ENCODE measurements at regions not wholly inside any gene's neighbourhood (a gene's known extent, or its start where the extent isn't known, plus 50 kb on each side); places are given as distances from the start of the nearest gene placed in this dataset.

DNA sequence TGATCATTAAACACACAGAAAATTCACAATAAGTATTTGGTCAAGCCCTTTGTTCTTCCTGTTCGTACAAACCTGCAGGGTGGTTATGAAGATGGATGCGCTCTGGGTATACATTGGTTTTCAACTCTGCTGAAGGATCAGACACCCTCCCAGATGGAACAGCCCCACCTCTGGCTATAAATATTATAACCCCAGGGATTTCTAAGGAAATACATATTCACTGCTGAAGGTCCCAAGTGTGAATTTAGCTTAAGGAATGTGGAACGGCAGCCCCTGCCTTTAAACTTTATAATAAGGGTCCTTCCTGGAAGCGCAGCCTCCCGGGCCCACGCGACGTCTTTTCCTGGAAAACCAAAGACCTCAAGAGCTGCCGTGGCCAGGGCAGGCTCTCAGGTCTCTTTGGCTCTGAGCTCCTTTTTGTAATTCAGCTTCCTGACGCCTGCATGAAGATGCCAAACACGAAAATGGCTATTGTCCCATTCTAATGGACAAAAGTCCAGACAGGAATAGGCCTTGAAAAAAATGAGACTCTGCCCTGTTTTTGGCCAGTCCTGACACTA lies 172.4 kb upstream of the SSTR4 start:
- DNase-seq, result no peak

DNA sequence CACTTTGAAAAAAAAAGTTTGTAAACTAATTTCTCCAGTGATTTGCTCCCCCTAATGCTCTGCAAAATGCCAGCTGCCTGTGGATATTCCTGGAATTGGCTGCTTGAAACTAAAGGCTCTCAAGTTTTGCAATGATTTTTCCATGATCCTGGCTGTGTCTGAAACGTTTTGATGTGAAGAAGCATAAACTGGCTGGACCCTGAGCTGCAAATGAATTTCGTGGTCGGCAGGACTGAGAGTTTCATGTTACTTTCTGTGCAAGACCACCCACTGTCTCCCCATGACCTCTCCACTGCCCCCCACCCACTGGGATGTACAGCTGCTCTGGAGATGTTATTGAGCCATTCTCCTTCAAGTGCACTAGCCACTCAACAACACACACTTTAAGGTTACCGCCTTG lies 171.3 kb upstream of the SSTR4 start:
- no peak for DNase-seq

DNA sequence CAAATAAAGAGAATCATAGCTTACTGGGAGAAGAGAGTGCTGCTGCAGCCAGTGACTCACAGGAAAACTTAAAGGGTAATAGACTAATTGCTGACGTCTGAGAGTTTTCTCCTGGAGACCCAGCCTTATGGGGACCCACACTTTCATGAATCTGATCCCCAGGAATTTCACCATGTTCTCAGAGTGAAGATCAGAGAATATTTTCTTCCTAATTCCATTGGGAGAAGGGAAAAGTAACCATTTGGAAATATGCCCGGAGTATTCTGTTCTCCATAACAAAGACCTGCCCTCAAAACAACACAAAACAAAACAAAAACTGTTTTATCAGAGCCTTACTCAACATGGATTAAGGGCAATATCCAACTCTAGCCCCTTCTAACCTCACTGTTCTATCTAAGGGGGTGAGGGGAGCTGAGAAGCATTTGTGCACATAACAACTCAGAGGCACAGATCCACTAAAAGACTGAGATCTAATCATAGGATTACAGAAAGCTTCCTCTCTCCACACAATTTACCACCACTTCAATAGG lies 168.2 kb upstream of the SSTR4 start:
- no peak for DNase-seq

DNA sequence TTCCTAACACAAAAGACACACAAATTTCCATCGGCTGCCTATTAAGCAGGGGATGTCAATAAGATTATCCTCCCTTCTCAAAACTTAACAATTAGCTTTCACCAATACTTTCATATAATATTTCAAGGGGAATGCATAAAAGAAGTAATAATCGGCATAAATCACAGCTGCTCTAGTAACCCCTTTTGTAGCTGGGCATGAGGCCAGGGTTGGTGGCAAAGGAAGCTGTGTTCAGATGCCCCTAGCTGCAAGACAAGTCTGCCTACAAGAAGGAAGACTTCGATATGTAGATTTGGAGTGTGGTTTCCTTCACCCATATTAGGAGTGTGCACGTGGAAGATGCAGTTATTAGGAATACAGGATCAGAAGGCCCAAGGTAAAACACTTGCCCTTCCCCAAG lies 156.9 kb upstream of the SSTR4 start:
- DNase-seq, result no peak

DNA sequence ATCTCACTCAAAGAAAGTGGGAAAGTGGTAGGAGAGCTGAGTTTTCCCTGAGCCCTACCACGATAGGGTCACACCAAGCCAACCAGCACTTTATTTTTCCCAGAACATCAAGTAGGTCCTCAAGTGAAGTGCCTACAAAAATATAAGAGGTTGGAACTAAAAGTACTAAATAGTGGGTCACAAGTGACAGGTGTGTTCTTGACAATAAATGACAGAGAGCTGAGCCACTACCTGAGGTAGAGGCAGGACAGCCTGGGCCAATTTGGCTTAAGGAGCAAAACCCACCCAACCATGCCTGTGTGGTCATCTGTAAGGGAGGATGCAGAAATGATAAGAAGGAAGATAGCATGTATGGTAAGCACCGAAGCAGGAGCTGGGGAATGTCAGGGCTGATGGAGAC lies 154.8 kb upstream of the SSTR4 start:
- DNase-seq, result no peak

DNA sequence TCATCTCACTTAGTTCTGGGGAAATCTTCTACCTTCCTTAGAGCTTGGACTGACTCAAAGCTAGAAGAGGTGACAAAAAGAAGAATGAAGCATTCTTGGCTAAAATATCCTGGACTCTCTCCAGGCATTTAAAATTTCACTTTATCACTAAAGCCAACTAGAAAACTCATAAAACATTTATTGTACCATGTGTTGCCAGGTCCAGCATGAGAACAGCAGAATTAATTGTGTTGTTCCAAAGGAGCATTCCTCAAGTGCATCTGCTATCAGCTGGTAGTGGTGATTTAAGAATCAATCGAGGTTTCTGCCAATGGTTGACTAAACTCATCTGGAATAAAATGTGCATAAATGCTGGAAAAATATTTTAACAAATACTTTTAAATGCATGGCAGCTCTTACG lies 147.3 kb upstream of the SSTR4 start:
- DNase-seq, result no peak

DNA sequence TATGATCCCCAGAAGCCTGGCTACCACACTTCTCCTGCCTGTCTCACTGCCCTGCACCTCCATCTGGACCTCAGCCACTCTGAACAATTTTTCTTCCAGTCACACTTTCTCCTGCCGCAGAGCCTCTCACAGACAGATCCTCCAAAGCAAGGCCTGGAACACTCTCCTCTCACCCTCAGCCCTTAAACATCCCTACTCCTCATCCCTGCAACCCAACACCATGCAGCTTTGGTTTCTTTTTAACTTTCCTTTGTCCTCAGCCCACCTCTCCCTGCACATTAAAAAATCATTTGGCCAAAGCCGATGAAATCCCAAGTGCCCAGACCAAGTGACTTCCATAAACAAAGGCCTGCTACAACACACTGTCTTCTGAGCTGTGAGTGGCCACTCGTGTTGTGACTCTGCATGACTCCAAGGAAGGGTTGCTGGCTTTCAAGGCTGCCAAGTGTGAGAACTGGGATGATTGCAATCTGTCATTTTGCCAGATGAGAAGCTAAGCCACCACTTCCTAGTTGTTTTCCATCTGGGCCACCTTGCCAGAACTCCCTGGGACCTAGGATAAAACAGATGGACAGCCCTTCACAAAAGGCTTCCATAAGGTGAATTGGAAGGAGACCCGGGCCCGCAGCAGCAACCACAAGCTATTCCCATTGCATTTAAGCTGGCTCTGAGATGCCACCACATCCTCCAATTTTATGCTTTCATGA lies 144.4 kb upstream of the SSTR4 start:
- no peak for DNase-seq

DNA sequence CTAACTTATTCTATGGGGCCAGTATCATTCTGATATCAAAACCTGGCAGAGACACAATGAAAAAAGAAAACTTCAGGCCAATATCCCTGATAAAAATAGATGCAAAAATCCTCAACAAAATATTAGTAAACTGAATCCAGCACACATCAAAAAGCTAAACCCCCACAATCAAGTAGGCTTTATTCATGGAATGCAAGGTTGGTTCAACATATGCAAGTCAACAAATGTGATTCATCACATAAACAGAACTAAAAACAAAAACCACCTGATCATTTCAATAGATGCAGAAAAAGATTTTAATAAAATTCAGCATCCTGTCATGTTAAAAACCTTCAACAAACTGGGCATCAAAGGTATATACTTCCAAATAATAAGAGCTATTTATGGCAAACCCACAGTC lies 133.9 kb upstream of the SSTR4 start:
- no peak for DNase-seq

DNA sequence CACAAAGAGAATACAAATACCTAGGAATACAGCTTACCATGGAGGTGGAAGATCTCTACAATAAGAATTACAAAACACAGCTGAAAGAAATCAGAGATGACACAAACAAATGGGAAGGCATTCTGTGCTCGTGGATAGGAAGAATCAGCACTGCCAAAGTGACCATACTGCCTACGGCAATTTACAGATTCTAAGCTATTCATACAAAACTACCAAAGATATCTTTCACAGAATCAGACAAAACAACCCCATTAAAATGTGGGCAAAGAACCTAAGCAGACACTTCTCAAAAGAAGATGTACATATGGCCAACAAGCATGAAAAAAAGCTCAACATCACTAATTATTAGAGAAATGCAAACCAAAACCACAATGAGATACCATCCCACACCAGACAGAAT lies 133.2 kb upstream of the SSTR4 start:
- DNase-seq, result no peak

DNA sequence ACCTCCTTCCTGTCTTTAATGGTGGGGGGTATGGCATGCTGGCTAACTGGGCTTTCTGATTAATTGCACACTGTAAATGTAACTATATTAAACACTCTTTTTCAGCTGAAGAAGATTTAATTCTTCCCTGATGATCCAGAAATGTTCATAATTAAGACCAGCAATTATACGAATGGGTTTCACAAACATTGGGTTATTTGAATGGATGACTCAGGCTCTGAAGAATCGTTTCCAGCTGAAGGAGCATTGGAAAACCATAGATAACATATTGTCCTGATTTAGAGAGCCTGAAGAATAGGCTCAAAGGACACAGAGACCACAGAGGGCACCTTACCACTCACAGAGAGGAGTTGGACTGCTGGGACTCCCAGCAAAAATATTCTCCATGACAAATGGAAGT lies 130.7 kb upstream of the SSTR4 start:
- DNase-seq, result no peak

DNA sequence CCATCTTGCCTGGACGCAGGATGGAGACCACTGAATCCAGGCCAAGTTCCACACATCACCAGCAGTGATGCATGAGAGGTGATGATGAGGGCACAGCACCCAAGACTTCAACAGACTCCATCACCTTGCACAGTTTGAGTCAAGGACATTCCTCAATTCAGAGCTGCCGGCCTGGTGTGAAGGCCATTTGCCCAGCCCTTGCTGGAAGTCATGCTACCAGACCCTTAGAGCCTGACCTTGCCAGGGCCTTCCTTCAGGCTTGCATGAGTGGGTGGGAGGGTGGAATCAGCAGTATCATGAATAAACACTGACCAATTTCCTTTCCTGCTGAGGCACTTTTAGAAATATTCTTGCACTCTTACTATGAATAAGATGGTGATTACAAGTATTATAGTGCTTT lies 130.2 kb upstream of the SSTR4 start:
- DNase-seq, result no peak

DNA sequence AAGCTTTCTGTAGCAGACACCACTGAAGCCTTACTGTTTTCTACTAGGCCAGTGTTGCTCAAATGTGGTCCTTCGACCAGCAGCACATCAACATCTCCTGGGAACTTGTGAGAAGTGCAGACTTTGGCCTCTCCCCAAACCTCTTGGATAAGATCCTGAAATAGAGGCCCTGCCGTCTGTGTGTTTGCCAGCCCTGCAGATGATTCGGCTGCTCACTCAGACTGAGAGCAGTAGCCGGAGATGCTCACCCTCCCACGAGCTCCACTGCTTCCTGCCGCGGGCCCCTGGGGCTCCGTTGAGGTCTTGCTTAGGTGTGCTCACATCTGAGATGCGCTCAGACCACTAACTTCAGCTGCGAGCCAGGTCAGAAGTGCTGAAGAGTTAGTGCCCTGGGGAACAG lies 129.5 kb upstream of the SSTR4 start:
- DNase-seq, result no peak

DNA sequence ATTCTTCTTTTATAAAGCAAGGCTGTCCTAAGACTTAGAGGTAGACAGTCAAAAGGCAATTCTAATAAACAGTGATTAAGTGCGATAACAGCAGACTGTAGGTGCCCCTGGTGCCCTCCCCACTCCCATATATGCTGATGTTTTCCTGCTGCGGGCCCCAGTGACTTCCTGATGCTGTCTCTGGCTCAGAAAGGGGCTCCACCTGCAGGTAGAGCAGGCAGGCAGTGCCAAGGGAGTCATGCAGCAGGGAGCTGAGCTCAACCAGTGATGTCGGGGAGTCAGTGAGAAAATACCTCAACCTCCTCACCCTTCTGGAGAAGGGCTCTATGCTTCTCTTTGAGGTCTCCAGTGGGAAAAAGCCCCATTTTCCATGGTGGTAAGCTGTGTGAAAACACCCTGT lies 126.7 kb upstream of the SSTR4 start:
- no peak for DNase-seq

DNA sequence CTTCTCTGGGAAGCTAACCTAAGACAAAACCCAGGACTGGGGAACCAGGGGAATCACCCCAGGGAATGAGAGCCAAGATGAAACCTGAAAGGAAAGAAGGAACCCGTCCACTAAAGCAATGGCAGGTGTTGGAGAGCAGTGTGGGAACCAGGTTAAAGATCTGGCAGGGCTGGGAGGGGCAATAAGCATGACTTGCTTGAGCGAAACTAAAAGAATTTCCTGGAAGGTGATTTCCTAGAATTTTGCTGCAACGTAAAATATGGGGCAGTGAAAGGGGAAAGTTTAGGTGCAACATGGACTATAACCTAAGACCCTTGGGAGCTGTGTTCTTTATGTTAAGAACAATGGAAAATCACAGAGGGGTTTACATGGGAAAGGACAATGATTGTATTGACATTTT lies 126.2 kb upstream of the SSTR4 start:
- DNase-seq, result no peak

DNA sequence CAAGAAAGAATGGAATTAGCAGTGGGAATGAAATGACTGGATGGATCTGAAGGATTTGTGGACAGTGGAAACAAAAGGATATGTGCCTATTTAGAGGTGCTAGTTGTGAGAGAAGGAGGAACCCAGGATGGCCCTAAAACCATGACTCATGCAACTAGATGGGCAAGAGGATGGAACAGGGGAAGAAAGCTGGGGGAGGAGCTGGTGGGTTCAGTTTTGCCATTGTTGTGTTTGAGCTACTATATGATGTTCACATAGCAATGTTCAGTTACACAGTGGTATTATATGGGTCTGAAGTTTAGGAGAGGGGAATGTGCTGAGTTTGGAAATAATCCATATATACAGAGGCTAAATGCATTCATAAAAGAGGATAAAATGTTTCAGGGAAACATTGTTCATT lies 125.7 kb upstream of the SSTR4 start:
- DNase-seq, result no peak

DNA sequence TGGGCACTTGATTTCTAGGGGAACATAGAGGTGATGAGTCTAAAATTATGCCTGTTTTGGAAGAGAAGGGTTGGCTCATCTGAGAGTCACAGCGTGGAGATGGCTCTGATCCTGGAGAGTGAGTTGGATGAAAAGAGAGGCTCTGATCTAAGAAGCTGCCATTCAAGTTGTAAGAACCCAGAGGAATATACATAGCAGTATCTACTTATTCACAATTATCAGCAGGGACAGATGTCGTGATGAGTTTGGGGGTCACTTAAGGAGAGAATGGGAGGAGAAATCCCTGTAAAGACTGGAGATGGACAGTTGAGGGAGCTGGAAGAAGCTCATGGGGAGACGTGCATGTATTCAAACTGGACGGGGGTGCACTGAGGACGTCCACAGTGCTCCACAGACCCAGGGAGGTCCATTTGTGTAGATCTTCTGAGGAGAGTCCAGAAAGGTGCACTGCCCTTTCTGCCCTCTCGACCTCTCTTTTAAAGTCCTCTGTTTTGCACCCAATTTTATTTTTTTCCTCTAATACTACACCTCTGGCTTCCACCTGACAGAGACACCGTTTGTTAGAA lies 124.7 kb upstream of the SSTR4 start:
- DNase-seq, result no peak

DNA sequence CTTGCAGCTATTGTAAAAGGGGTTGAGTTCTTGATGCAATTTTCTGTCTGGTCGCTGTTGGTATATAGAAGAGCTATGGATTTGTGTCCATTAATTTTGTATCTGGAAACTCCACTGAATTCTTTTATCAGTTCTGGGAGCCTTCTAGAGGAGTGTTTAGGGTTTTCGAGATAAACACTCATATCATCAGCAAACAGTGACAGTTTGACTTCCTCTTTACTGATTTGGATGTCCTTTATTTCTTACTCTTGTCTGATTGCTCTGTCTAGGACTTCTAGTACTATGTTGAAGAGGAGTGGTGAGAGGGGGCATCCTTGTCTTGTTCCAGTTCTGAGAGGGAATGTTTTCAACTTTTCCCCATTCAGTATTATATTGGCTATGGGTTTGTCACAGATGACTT lies 120.8 kb upstream of the SSTR4 start:
- no peak for DNase-seq

DNA sequence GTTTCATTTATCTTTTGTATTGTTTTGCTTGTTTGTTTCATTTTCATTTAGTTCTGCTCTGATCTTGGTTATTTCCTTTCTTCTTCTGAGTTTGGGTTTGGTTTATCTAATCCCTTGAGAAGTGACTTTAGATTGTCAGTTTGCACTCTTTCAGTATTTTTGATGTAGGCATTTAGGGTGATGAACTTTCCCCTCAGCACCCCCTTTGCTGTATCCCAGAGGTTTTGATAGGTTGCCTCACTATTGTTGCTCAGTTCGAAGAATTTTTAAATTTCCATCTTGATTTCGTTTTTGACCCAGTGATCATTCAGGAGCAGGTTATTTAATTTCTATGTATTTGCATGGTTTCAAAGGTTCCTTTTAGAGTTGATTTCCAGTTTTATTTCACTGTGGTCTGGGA lies 119.6 kb upstream of the SSTR4 start:
- DNase-seq, result no peak

DNA sequence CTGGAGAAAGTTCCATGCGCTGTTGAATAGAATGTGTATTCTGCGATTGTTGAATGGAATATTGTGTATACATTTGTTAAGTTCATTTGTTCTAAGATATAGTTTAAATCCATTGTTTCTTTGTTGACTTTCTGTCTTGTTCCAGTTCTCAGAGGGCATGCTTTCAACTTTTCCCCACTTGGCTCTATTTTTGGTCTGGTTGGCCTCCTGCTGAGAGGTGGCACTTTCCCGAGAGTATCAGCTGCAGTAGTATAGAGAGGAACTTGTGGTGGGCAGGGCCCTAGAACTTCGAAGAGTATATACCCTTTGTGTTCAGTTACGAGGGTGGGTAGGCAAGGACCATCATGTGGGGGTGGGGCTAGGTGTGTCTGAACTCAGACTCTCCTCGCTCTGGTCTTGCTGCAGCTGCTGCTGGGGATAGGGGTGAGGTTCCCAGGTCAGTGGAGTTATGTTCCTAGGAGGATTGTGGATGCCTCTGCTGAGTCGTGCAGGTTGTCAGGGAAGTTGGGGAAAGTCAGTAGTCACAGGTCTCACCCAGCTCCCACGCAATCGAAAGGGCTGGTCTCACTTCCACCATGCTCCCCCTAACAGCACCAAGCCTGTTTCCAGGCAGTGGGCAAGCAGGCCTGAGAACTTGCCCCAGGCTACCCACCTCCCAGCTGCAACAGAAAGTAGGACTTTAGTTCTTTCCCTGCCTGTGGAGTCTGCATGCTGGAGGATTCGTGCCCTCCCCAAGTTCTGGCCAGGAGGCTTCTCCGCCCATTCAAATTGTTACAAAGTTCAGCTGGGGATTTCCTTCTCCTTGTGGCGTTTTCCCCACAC lies 118.9 kb upstream of the SSTR4 start:
- no peak for DNase-seq

DNA sequence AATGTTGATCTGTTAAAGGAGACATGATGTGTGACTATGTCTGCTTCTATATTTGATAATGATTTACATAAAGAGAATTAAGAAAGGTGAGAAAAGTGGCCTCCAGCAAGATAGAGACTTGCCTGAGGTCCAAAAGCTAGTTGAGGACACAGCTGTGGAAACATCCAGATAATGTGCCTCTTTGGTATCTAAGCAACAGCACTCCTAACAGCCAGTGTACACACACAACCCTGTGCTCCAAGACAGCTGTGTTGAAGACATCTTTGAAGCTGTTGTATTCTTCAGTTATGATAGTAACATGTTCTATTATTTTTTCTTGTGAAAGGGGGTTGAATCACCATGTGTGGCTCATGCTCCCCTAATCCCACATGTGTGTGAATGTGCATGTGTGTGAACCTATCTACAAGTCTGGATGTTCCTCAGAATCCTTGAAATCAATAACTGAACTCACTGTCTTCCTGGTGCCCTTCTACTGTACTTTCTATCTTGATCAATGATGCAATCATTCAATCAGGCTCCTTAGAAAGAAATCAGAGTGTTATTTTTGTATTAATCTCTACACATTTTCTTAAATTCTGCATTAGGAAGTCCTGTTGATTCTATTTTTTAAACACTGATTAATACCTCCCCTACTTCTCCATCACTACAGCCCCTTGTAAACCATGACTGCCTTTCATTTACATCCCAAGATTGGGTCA lies 116.7 kb upstream of the SSTR4 start:
- no peak for DNase-seq

DNA sequence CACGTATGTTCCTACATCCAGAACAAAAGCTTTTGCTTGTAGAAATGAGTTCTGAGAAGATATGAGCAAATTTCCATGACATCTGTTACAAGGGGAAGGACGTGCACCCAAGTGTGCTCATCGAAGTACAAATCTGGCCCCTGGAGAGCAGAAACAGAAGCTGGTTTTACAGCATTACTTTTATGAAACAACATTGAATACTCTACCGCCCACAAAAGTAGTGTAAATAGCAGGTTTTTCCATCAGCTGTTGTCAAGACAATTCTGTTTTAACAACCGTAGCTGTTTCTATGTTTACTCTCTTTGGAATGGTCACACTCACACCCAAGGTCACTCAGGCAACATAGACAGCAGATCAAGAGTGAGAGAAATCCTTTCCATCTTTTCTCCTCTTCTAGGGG lies 114.2 kb upstream of the SSTR4 start:
- DNase-seq, result no peak

DNA sequence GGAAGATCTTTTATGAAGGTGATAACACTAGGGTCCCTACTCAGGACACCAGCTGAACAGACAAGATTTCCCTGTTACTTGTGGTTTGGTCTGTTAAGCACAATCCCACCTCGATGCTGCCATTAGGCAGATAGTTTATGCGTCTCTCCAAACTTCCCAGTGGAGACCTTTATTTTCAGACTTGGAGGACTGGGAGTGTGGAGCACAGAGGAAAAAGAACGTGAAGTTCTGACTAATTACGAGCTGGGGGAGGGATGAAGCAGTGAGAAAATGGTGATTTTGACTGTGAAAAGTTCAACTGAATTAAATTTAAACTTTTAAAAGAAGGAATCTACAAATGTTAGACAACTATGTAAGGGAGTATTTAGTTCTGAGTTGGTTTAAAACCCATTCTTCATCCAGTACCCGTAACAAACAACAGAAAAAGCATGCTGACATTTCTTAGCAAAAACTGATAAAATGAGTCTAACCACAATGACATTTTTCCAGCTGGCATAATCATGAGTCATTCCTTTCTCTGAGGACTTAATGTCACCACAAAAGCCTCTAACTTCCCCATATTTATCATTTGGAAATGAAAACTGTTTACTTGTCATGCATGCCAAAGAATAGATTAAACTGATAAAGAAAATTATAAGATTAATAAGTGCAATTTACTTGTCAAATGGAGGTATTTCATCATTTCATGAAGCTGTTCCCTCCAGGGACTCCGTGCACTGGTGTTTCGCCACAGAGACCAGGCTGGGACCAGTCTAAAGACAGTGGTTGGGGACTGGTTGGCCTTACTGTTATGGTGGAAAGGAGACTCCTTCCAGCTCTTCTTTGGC lies 113.3 kb upstream of the SSTR4 start:
- no peak for DNase-seq
